NCI-H2081 (cell line): ENCODE measurements at regions not wholly inside any gene's neighbourhood (a gene's known extent, or its start where the extent isn't known, plus 50 kb on each side); places are given as distances from the start of the nearest gene placed in this dataset.
A peak's percentile ranks its signal among the peaks of the same experiment; 100 is the strongest.
"Not testable (repeated sequence)": the region's sequence is repeated elsewhere in the genome, so short reads cannot be mapped to it uniquely, and the experiment has no call there.

ENCODE experiments used
- DNase-seq, 2 experiments: peaks; one replicate each; lab custom pipeline; 2025; lab: John Stamatoyannopoulos, UW

DNA sequence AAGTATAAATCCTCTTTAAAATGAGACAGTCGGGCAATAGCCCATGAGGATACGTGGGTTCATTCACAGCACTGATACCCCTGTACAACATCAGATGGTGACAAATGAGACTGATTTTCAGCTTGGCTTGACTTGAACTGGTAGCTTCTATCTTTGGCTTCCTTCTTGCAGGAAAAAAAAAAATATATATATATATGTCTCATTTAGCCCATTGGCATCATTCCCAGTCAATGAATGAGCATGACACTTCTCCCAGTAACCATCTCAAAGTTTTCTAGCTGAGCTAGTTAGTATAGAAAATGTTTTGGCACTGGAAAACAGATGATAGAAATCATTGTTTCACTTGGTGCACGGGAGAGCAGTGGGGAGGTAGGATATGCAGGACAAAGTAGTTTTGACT lies 222.5 kb upstream of the TAS2R1 start:
- no peak for DNase-seq

DNA sequence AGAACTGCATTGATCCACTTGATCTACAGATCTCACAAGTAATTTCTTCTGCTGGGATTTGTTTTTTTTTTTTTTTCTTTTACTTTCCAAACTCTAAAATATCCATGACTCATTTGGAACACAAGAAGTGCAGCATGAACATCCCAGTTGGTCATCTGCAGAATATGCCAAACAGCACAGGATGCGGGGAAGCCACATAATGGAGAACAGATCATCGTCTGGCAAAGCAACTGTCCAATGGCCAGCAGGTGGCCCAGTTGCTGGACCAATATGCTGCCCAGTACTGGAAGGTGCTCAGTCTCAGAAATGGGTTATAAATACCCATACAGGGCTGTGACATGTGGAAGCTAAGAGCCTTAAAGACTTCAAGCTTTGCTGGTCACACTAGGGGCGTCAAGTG lies 221.3 kb upstream of the TAS2R1 start:
- DNase-seq, result no peak

DNA sequence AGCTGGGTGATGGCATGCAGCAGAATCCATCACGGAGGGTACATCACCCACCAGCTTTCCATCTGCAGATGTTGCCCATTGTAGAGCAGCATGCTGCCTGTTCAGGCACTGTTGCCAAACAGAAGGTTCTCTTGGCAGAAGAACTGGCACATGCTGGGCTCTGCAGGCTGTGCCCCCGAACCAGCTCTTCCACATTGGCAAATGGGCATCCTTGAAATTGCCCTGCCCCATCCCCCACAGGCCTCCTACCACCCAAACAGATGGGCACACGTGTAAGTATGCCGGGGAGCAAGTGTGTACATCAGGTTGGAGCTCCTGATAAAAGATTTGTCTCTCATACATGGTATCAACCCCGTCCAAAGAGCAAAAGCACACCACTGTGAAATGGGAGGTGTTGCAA lies 220.3 kb upstream of the TAS2R1 start:
- DNase-seq, result no peak

DNA sequence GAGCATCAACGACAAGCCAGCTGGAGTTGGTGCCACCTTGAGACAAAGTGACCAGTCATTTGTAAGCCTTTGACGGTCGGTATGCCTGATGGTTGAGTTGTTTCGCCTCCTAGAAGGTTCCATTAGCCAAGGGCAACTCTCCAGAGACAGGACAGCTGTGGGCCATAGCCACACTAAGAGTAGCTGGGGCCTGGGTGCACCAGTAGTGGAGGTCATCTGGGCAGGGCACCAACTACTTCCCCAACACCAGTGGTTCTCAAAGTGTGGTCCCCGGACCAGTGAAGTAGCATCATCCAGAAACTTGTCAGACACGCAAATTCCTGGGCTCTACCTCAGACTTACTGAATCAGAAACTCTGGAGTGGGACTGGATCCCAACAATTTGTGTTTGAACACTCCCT lies 217.5 kb upstream of the TAS2R1 start:
- DNase-seq, result no peak

DNA sequence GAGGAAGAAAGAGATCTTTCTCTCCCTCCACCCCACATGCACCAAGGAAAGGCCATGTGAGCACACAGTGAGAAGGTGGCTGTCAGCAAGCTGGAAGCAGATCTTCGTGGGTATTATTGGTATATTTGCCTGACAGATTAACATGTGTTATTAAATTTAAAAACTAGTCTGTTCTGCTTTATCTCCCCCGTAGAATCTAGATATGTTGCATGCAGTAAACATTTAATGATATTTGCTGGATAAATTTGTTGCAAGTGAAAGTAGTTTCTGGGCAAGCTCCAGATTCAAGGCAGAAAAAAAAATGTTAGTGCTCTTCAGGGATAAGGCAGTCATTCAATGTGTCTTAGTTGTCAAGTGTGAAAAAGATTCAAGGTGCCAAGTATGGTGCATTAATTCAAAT lies 215.0 kb upstream of the TAS2R1 start:
- DNase-seq, result no peak

DNA sequence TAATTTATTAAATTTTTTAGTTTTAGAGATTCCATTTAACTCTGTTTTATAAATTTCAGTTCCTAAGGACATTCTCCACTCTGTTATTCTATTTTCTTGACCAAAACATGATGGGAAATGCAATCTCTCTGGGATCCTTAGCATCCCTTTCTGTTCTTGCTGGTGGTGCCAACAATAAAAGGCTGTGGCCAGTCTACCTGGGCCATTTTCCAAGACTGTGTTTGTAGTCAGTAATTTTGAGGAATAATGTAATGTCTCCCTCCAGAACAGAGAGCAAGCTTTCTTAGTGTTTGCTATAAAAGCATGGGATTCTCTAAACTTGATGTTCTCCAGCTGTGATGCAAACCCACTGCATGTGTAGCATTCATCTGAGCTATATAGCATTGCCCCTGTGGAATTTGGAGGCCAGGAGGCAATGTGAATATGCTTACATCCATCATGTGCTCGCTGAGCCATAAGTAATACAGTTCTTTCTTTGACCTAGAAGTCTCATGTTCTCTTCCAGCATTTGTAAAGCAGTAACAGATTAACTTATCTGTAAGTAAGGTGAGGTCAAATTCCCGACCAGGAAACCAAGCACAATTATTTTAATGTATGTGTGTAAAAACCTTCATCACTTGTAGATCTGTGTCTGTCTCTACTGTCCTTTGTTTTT lies 211.5 kb upstream of the TAS2R1 start:
- DNase-seq, result no peak

DNA sequence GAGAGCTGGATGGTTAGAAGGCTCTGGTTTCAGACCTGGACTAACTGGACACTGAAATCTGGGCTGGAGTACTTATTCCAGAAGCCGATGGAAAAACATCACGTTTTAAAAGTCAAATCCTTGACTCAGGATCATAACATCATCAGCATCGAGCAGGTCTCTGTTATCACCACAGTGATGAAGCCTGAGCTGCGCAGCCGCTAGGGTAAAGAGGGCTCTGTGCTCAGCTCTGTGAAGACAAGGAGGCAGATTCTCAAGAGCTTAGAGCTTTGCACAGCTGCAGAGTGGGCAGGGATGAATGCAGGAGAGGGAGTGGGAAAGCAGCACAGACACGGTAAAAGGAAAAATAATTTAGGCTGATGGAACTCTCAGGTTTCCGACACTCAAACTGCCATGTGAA lies 208.8 kb upstream of the TAS2R1 start:
- no peak for DNase-seq

DNA sequence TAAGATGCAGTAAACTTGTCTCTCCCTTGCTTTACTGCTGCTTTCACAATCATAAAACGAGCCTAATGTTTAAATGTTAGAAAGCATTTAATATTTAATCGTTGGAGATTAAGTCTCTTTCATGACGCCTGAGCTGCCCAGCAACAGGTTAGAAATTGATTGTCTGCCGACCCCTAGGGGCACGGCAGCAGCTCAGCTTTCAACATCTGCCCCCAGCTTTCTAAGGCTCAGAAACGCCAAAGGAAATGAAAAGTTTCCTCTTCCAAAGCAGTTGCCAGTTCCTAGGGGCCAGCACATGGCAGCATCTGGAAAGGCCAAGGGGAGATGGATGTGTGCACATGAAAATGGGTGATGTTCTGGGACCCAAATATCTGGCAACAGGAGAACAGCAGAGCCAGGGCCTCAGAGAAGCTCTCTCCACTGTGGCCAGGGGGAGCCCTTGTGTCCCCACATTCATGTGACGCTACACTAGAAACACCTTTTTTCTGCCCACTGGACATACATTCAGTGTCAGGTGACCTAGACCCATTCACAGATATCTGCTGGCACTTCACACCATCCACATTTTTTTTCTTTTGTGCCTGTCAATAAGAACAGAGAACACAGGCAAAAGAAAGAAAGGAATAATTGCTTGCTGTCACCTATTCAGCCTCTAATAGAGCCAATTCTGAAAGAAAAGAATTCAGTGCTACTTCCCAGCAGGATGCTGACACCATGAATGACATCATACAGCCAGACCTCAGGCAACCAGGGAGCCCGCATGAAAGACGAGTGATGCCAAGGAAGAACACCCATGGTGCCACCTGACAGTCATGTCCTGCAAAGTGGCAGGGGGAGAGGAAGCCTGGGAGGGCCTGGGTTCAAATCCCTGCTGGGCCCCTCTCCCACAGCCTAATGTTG lies 205.0 kb upstream of the TAS2R1 start:
- peak in 1 of 2 experiments; percentile 50 for DNase-seq

DNA sequence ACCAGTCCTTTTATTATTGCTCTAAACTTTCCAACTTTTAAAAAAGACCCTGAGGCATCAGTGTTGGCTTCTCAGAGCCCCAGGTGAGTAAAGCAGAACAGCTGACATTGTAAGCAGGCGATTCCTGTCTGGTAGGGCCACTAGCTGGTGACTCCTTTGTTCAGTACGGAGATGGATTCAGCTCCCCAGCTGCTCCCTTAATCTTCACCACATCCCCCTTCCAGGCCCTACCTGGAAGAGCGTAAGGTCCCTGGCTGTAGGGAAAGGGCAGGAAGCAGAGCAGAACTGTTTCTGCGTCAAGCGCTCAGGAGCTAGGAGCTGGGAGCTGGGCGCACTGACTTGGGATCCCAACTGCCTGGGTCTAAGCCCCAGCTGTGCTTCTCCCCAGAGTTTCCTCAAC lies 203.7 kb upstream of the TAS2R1 start:
- no peak for DNase-seq

DNA sequence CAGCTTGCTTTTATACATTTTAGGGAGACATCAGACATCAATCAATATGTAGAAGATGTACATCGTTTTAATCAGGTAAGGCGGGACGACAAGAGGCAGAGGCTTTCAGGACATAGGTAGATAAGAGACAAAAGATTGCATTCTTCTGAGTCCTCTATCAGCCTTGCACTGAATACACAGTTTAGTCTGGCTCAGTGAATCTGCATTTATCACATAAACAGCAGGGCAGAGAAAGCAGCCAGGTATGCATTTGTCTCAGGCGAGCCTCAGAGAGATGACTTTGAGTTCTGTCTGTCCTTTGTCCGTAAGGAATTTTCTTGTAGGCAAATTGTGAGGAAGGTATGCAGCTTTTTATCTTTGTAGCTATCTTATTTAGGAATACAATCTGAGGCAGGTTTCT lies 202.8 kb upstream of the TAS2R1 start:
- DNase-seq, result no peak

DNA sequence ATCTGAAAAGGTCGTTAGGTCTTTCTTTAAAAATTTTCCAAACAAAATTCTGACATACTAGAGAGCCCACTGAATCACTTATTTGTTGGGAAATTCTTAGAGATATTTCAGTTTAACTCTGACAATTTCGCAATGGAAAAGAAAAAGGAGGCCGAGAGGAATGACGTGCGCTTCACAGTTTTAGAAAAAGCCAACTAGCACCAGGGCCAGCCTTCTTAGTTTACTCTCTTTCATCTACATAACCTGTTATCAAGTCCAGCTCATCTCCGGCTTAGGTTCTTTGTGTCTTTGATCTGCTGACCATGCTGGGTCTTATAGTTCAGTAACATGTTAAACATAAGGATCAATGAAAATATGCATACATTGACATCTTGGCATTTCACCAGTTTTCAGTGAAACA lies 201.7 kb upstream of the TAS2R1 start:
- DNase-seq, result no peak

DNA sequence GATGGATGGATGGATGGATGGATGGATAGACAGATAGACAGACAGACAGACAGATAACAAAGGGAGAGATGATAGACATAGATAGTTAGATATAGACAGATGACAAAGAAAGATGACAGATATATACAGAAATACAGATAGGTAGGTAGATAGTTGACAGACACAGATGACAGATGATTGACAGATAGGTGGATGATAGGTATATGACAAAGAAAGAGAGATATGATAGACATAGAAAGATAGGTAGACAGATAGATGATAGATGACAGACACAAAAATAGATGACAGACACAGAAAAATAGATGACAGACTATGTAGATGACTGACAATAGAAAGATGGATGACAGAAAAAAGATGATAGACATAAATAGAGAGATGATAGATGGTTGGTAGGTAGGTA lies 200.0 kb upstream of the TAS2R1 start:
- no peak for DNase-seq

DNA sequence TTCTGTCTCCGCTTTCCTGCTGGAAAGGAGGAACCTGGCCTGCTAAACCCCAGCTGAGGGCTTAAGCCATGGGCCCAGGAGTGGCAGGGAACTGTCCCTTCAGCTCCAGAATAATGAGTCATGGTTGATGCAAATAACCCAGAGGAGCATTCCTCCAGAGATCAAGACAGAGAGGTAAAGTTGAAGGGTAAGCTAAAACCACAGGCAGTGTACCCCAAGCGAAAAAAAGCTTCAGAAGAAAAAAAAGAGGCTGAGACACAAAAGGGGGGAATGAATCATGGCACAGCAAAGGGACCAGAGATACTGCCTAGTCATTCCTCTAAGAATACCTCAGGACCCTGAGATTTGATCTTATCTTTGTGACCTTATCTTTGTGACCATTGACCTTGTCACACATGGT lies 199.5 kb upstream of the TAS2R1 start:
- no peak for DNase-seq

DNA sequence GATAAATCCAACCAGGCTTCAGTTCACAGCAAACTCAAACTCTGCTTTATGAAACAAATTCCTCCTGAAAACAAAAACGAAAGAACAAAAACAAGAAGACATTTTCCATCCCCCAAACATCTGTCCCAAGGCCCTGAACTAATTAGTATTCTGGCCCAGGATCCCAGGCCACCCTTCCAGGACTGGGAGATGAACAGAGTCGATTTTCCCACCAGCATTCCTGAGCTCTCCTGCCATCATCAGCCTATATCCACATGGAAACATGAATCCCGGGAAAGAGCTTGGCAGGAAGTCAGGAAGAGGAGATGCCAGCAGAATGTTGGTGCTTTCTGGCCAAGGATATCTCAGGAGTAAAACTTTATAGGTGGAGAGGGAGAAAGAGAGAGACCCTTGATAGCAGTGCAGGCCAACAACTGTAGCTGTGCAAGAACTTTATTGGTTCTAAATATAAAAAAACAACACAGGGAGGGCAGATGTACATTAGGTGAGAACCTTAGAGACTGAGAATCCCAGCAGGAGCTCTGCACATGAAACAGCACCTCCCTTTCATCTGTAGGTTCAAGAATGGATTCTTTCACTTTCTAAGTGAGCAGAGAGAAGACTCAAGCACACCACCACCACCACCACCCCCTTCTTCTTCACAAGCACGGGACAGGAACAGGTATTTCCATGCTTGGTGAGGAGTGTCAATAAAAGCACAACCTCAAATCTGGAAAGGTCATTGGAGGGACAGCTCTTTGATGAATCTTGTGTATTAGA lies 190.7 kb upstream of the TAS2R1 start:
- DNase-seq, result no peak

DNA sequence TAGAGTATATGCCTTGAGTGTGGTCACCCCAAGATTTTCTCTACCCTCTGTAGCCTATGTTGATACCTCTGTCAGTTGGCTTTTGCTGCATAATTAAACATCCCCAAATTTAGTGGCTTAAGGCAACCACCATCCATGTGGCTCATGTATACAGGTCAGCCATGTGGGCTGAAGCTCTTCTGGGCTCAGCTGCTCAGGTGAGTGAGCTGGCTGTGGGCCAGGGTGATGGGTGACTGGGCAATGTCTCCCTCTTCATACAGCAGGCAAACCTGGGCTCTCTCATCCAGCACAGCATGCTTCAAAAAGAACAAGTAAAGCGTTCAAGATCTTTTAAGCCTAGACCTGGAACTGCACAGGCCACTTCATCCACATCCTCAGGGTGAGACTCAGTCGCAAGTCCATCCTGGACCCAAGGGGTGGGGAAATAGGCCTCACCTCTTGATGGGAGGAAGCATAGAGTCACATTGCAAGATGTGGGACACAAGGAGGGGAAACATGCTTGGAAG lies 188.2 kb upstream of the TAS2R1 start:
- no peak for DNase-seq

DNA sequence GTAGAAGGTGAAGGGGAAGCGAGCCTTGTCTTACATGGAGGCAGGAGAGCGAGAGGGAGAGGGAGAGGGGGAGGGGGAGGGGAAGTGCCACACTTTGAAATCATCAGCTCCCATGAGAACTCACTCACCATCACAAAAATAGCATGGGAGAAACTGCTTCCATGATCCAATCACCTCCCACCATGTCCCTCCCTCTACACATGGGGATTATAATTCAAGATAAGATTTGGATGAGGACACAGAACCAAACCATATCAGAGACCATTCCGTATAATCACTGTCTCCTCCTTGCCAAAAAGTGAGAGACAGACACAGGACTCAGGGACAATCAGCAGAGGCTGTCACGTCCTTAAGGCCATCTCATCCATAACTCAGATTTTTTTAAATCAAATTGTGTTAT lies 187.7 kb upstream of the TAS2R1 start:
- DNase-seq, result no peak

DNA sequence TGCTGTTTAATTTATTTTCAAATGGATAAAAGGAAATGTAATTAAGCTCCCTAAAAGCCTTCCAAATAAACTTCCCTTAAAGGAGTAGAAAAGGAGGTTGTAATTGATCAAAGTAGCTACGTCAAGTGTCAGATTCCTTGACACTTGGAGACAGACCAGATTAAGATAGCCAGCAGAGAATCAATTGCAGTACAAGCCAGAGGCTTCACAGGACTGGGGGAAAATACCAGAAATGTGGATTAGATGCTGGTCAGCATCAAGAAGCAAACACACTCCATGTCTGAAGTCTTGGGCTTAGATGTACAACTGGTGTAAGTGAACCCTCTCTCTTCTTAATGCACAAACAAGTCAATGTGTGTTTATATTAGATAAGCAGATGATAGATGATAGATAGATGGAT lies 184.9 kb upstream of the TAS2R1 start:
- no peak for DNase-seq

DNA sequence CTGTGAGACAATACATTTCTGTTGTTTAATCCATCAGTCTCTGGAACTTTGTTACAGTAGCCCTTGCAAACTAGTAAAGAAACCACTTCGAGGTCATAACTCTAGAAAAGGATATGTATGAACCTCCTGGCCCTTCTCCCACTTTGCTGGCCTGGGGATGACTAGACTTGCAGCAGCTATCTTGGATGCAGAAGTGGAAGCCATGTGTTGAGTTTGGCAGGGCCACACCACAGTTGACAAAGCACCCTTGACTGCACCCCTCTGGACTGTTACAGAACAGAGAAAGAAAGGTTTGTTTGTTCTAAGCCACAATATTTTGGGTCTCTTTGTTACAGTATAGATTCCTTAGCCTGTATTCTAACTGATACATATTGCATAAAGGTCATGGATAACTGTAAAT lies 183.2 kb upstream of the TAS2R1 start:
- DNase-seq, result no peak

DNA sequence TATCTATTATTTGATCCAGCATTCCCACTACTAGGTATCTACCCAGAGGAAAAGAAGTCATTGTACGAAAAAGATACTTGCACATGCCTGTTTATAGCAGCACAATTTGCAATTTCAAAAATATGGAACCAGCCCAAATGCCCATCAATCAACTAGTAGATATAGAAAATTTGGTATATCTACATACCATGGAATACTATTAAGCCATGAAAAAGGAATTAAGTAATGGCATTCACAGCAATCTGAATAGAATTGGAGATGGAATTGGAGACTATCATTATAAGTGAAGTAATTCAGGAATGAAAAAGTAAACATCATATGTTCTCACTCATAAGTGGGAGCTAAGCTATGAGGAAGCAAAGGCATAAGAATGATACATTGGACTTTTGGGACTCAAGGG lies 177.2 kb upstream of the TAS2R1 start:
- DNase-seq, result not testable (repeated sequence)

DNA sequence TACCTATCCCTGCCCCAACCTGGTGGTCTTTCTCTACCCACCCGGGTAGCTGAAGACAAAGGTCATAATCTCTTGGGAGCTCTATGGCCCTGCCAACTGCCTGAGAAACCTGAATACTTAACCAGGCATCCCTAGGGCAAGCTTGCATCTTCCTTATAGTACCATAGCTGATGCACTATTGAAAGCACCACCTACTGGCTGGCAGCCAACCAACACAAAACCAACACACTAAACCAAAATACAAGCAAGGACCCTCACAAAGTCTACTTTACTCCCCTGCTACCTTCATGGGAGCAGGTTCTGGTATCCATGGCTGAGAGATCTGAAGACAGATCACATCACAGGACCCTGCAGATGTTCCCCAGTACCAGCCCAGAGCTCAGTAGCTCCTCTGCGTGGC lies 171.8 kb upstream of the TAS2R1 start:
- DNase-seq, result no peak

DNA sequence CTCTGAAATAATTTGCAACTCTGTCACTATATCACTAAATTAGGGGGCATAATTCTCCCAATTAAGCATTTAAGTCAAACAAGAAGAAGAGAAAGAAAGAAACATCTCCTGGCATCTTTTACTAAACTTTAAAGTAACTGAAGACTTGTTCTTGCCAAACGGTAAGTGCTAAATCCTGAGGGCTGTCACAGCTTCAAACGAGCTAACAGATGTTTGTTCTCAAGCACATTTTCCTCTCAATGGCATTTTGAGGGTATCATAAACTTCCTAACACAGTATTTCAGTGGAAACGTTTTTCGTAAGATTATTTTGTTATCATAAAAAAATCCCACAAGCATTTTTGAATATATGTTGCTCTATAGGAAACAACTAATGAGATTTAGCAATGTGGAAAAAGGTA lies 169.5 kb upstream of the TAS2R1 start:
- DNase-seq, result no peak

DNA sequence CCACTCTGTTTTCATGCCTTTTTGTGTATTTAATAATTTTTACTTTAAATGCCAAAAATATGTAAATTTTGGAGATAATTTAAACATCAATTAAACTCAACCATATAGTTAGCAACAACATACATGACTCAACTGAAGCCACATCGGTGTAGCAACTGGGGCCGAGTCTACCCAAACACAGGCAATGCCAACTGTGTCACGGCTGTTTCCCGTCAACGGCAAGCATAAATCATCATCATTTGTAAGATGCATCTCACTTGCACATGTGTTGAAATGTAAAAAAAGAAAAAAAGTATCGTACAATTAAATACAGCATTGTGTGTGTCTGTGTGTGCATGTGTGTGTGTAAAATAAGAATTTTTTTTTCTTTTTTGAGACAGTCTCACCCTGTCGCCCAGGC lies 160.1 kb upstream of the TAS2R1 start:
- no peak for DNase-seq

DNA sequence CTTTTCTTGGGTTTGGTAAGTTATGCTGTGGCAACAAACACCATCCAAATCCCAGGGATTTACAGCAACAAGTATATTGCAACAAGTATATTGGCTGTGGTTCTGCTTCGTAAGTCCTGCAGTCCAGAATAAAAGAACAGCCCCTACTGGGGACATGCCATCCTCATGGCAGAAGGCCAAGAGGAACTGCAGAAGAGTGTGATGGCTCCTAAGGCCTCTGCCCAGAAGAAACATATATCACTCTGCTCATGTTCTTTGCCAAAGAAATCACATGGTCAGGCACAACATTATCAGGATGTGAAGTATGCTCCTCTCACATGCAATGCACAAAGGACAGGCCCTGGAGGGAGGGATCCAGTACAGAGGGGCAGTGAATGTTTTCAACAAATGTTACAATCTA lies 159.6 kb upstream of the TAS2R1 start:
- DNase-seq, result no peak
